ENCODE measurements at regions not wholly inside any gene's neighbourhood (a gene's known extent, or its start where the extent isn't known, plus 50 kb on each side); places are given as distances from the start of the nearest gene placed in this dataset.

DNA sequence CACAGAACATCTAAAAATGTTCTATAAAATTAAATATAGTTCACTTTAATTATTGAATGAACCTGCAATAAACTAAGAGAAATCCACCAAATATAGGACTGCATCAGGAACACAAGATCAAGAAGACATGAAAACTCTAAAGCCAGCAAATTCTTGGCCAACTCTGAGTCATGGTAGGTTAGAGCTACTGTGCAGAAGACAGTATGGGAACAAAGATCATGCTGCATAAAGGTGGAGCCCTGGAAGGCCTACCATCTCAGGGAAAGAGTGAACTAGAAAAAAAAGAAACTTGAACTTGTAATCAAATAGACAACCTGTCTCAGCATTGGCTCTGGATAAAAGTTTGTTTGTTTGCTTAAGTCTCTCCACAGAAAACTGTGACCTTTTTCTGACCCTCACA is 66.9 kb upstream of the CNOT2 start:
- Histone ChIP-seq H4K8ac (ENCODE audit: low read length) (no peak overlapping the region), H3K14ac (ENCODE audit: low read length in 2 of 2) (no peak overlapping the region), H2BK5ac (ENCODE audit: low read depth, low read length, poor library complexity, severe bottlenecking) (peak overlapping the region; percentile 35), H2AFZ (ENCODE audit: low read depth, low read length) (no peak overlapping the region), H3K9me3 (ENCODE audit: control insufficient read depth, low read length) (no peaks in the 10 kb centered on the region), H3K4ac (ENCODE audit: low read depth in 1 of 2, low read length in 2 of 2) (no peak overlapping the region), H4K91ac (ENCODE audit: low read length) (no peak overlapping the region), H3K23ac (ENCODE audit: low read length in 2 of 2) (no peak overlapping the region), H3K36me3 (ENCODE audit: control insufficient read depth in 1 of 2, insufficient read depth in 2 of 2, low read depth in 1 of 2, low read length in 2 of 2) (no peaks in the 10 kb centered on the region), H3K79me1 (replicated peaks; ENCODE audit: low read length, poor library complexity, severe bottlenecking) (no peaks in the 10 kb centered on the region), H3K27me3 (ENCODE audit: control insufficient read depth in 1 of 2, insufficient read depth in 1 of 2, low read length in 2 of 2) (no peaks in the 10 kb centered on the region), H2BK12ac (ENCODE audit: low read length in 2 of 2) (no peak overlapping the region), H3K4me2 (ENCODE audit: low read length, poor library complexity, severe bottlenecking) (no peak overlapping the region), H3K4me1 (ENCODE audit: control insufficient read depth, insufficient read depth, low read depth, low read length) (no peaks in the 10 kb centered on the region), H2BK15ac (ENCODE audit: low read depth, poor library complexity, severe bottlenecking) (no peak overlapping the region), H3K9ac (ENCODE audit: low read length) (no peak overlapping the region), H2BK120ac (ENCODE audit: low read depth, low read length) (no peak overlapping the region), H3K4me3 (ENCODE audit: insufficient read depth in 1 of 2, low read depth in 1 of 2, low read length in 2 of 2) (no peak overlapping the region), H3K18ac (ENCODE audit: low read depth in 1 of 2, low read length in 2 of 2) (no peak overlapping the region), H3K27ac (ENCODE audit: low read length, poor library complexity, severe bottlenecking) (no peak overlapping the region), H2AK5ac (ENCODE audit: low read length, severe bottlenecking) (no peak overlapping the region)
- DNase-seq: no peak

DNA sequence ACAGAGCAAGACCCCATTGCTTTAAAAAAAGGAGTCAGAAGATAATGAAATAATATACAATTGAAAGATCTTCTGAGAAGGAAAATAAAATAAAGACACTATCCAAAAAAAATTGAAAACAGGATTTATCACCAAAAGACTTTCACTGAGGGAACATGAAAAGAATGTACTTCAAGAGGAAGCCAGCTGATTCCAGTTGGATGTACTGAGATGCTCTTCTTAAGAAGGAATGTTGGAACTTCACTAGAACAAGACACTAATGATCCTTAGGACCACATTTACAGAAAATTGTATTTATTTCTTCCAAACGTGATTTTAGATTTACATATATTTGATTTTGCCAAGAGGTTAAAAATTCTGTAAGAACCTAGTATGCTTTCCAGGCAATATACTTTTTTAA is 65.6 kb upstream of the CNOT2 start:
- Histone ChIP-seq H3K4me2 (ENCODE audit: low read length, poor library complexity, severe bottlenecking) (no peak overlapping the region), H2AK5ac (ENCODE audit: low read length, severe bottlenecking) (no peak overlapping the region), H3K18ac (ENCODE audit: low read depth in 1 of 2, low read length in 2 of 2) (no peak overlapping the region), H3K79me1 (replicated peaks; ENCODE audit: low read length, poor library complexity, severe bottlenecking) (no peaks in the 10 kb centered on the region), H4K91ac (ENCODE audit: low read length) (no peak overlapping the region), H2BK12ac (ENCODE audit: low read length in 2 of 2) (no peak overlapping the region), H3K14ac (ENCODE audit: low read length in 2 of 2) (no peak overlapping the region), H3K36me3 (ENCODE audit: control insufficient read depth in 1 of 2, insufficient read depth in 2 of 2, low read depth in 1 of 2, low read length in 2 of 2) (no peaks in the 10 kb centered on the region), H3K4me1 (ENCODE audit: control insufficient read depth, insufficient read depth, low read depth, low read length) (no peaks in the 10 kb centered on the region), H3K4me3 (ENCODE audit: insufficient read depth in 1 of 2, low read depth in 1 of 2, low read length in 2 of 2) (no peak overlapping the region), H4K8ac (ENCODE audit: low read length) (no peak overlapping the region), H2BK120ac (ENCODE audit: low read depth, low read length) (no peak overlapping the region), H2AFZ (ENCODE audit: low read depth, low read length) (no peak overlapping the region), H3K27me3 (ENCODE audit: control insufficient read depth in 1 of 2, insufficient read depth in 1 of 2, low read length in 2 of 2) (no peaks in the 10 kb centered on the region), H2BK15ac (ENCODE audit: low read depth, poor library complexity, severe bottlenecking) (no peak overlapping the region), H3K4ac (ENCODE audit: low read depth in 1 of 2, low read length in 2 of 2) (no peak overlapping the region), H3K23ac (ENCODE audit: low read length in 2 of 2) (no peak overlapping the region), H3K27ac (ENCODE audit: low read length, poor library complexity, severe bottlenecking) (no peak overlapping the region), H3K9ac (ENCODE audit: low read length) (peak overlapping the region; percentile 5), H3K9me3 (ENCODE audit: control insufficient read depth, low read length) (no peaks in the 10 kb centered on the region), H2BK5ac (ENCODE audit: low read depth, low read length, poor library complexity, severe bottlenecking) (no peak overlapping the region)
- WGBS: no CpG with 5 or more reads among the region's 1 CpG
- no peak for DNase-seq

GRCh38 chr12:70178038-70178437 is 65.2 kb upstream of the CNOT2 start:
- no CpG with 5 or more reads among the region's 1 CpG for WGBS
- DNase-seq: peak; percentile 6
- Histone ChIP-seq H3K23ac (ENCODE audit: low read length in 2 of 2) (no peak overlapping the region), H3K27me3 (ENCODE audit: control insufficient read depth in 1 of 2, insufficient read depth in 1 of 2, low read length in 2 of 2) (no peaks in the 10 kb centered on the region), H3K36me3 (ENCODE audit: control insufficient read depth in 1 of 2, insufficient read depth in 2 of 2, low read depth in 1 of 2, low read length in 2 of 2) (no peaks in the 10 kb centered on the region), H2BK15ac (ENCODE audit: low read depth, poor library complexity, severe bottlenecking) (no peak overlapping the region), H2BK5ac (ENCODE audit: low read depth, low read length, poor library complexity, severe bottlenecking) (no peak overlapping the region), H3K4ac (ENCODE audit: low read depth in 1 of 2, low read length in 2 of 2) (no peak overlapping the region), H2AK5ac (ENCODE audit: low read length, severe bottlenecking) (no peak overlapping the region), H2BK120ac (ENCODE audit: low read depth, low read length) (no peak overlapping the region), H3K9me3 (ENCODE audit: control insufficient read depth, low read length) (no peaks in the 10 kb centered on the region), H3K4me2 (ENCODE audit: low read length, poor library complexity, severe bottlenecking) (no peak overlapping the region), H3K4me3 (ENCODE audit: insufficient read depth in 1 of 2, low read depth in 1 of 2, low read length in 2 of 2) (peak overlapping the region in 1 of 2 experiments; percentile 25), H4K8ac (ENCODE audit: low read length) (no peak overlapping the region), H2BK12ac (ENCODE audit: low read length in 2 of 2) (no peak overlapping the region), H3K9ac (ENCODE audit: low read length) (peak overlapping the region; percentile 45), H4K91ac (ENCODE audit: low read length) (no peak overlapping the region), H3K79me1 (replicated peaks; ENCODE audit: low read length, poor library complexity, severe bottlenecking) (no peaks in the 10 kb centered on the region), H2AFZ (ENCODE audit: low read depth, low read length) (no peak overlapping the region), H3K14ac (ENCODE audit: low read length in 2 of 2) (no peak overlapping the region), H3K18ac (ENCODE audit: low read depth in 1 of 2, low read length in 2 of 2) (no peak overlapping the region), H3K4me1 (ENCODE audit: control insufficient read depth, insufficient read depth, low read depth, low read length) (no peaks in the 10 kb centered on the region), H3K27ac (ENCODE audit: low read length, poor library complexity, severe bottlenecking) (no peak overlapping the region)

DNA sequence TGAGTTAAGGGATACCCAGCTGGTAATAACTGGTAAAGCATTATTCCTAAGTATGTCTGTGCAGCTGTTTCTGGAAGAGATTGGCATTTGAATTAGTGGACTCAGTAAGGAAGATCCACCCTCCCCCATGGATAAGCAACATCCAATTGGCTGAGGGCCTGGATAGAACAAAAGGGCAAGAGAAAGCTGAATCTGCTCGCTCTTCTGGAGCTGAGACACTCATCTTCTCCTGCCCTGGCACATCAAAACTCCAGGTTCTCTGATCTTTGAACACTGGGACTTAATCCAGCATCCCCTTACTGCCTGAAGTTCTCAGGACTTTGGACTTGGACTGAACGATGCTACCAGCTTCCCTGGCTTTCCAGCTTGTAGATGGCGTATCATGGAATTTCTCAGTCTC is 63.1 kb upstream of the CNOT2 start:
- H2BK5ac ChIP-seq (ENCODE audit: low read depth, low read length, poor library complexity, severe bottlenecking): no peak overlapping the region

More for the DNA sequence above, 63.1 kb upstream of the CNOT2 start:
- Histone ChIP-seq H3K27me3 (ENCODE audit: control insufficient read depth in 1 of 2, insufficient read depth in 1 of 2, low read length in 2 of 2) (no peaks in the 10 kb centered on the region), H3K4me3 (ENCODE audit: insufficient read depth in 1 of 2, low read depth in 1 of 2, low read length in 2 of 2) (no peak overlapping the region), H3K23ac (ENCODE audit: low read length in 2 of 2) (no peak overlapping the region), H4K8ac (ENCODE audit: low read length) (no peak overlapping the region), H3K9me3 (ENCODE audit: control insufficient read depth, low read length) (no peaks in the 10 kb centered on the region), H3K4me2 (ENCODE audit: low read length, poor library complexity, severe bottlenecking) (no peak overlapping the region), H3K79me1 (replicated peaks; ENCODE audit: low read length, poor library complexity, severe bottlenecking) (no peaks in the 10 kb centered on the region), H2BK12ac (ENCODE audit: low read length in 2 of 2) (no peak overlapping the region), H2AK5ac (ENCODE audit: low read length, severe bottlenecking) (no peak overlapping the region), H2BK120ac (ENCODE audit: low read depth, low read length) (no peak overlapping the region), H3K4ac (ENCODE audit: low read depth in 1 of 2, low read length in 2 of 2) (no peak overlapping the region), H3K36me3 (ENCODE audit: control insufficient read depth in 1 of 2, insufficient read depth in 2 of 2, low read depth in 1 of 2, low read length in 2 of 2) (no peaks in the 10 kb centered on the region), H3K27ac (ENCODE audit: low read length, poor library complexity, severe bottlenecking) (no peak overlapping the region), H3K18ac (ENCODE audit: low read depth in 1 of 2, low read length in 2 of 2) (no peak overlapping the region), H3K4me1 (ENCODE audit: control insufficient read depth, insufficient read depth, low read depth, low read length) (no peaks in the 10 kb centered on the region), H3K9ac (ENCODE audit: low read length) (no peak overlapping the region), H4K91ac (ENCODE audit: low read length) (no peak overlapping the region), H2BK15ac (ENCODE audit: low read depth, poor library complexity, severe bottlenecking) (no peak overlapping the region), H2AFZ (ENCODE audit: low read depth, low read length) (no peak overlapping the region), H3K14ac (ENCODE audit: low read length in 2 of 2) (no peak overlapping the region)
- WGBS: 92% methylated on average over 3 of the region's 3 CpGs
- DNase-seq: no peak

All from mesenchymal stem cell (in vitro differentiated cells and primary cell).